NAMALWA (cell line): ENCODE measurements at regions not wholly inside any gene's neighbourhood (a gene's known extent, or its start where the extent isn't known, plus 50 kb on each side); places are given as distances from the start of the nearest gene placed in this dataset.
A peak's percentile ranks its signal among the peaks of the same experiment; 100 is the strongest.
"Not testable (repeated sequence)": the region's sequence is repeated elsewhere in the genome, so short reads cannot be mapped to it uniquely, and the experiment has no call there.

Experiments
- DNase-seq: peaks from one replicate; pipeline ENCODE4 v3.0.0-alpha.2; 2015; ENCODE audit warnings: low spot score

GRCh38 chr19:28596561-28597071, 616.3 kb downstream of the UQCRFS1 start:
- DNase-seq: no peak

GRCh38 chr19:28595722-28596480, 617.0 kb downstream of the UQCRFS1 start:
- no peak for DNase-seq

DNA sequence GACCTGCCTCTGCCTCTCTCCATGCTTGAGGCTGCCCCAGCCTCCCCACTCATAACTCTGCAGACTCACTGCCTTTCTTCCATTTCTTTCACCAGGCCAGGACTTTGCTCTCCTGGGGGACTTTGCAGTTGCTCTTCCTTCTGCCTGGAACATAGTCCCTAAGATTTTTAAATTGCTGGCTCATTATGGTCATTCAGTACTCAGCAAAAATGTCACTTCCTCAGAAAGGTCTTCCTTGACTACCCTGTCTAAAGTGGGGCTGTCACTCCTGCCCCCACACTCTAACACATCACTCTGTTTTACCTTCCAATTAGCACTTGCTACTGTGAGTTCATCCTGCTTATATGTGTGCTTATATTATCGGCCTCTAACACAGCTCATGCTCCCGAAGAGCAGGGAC, 618.2 kb downstream of the UQCRFS1 start:
- no peak for DNase-seq

GRCh38 chr19:28589991-28590411, 623.0 kb downstream of the UQCRFS1 start:
- DNase-seq: peak; percentile 60

- no peak for DNase-seq
Measured at GRCh38 chr19:28586474-28586873, 626.5 kb downstream of the UQCRFS1 start.

- no peak for DNase-seq
Measured at GRCh38 chr19:28585796-28586195, 627.2 kb downstream of the UQCRFS1 start.

GRCh38 chr19:28583713-28584112, 629.2 kb downstream of the UQCRFS1 start:
- DNase-seq: no peak

GRCh38 chr19:28583242-28583641, 629.7 kb downstream of the UQCRFS1 start:
- DNase-seq: no peak

- no peak for DNase-seq
Measured at GRCh38 chr19:28582796-28583195, 630.2 kb downstream of the UQCRFS1 start.

DNA sequence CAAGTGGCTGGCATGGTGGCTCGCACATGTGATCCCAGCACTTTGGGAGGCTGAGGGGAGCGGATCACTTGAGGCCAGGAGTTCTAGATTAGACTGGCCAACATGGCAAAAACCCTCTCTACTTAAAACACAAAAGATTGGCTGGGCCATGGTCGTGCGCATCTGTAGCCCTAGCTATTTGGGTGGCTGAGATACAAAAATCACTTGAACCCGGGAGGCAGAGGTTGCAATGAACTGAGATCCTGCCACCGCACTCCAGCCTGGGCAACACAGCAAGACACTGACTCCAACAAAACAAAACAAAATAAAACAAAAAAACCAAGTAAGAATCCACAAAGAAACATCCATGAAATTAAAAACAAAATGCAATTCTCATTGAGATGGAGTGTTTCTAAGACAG, 630.6 kb downstream of the UQCRFS1 start:
- no peak for DNase-seq

GRCh38 chr19:28581468-28581770, 631.5 kb downstream of the UQCRFS1 start:
- no peak for DNase-seq

GRCh38 chr19:28578786-28579505, 634.0 kb downstream of the UQCRFS1 start:
- DNase-seq: no peak

DNA sequence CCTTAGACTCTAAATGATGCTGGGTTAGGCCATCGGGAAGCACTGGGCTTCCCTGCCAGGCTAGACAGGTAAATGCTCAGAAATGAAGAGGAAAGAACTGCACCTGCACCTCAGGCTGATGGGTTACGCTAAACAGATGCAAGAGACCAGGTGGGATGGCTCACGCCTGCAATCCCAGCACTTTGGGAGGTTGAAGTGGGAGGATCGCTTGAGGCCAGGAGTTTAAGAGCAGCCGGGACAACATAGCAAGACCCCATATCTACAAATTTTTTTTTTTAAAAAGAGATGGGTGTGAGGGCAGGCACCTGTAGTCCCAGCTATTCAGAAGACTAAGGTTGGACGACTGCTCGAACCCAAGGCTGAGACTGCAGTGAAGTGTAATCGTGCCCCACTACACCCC, 634.7 kb downstream of the UQCRFS1 start:
- DNase-seq: no peak

- DNase-seq: no peak
Measured at GRCh38 chr19:28577666-28578065, 635.3 kb downstream of the UQCRFS1 start.

- DNase-seq: peak; percentile 33
Measured at GRCh38 chr19:28577233-28577632, 635.7 kb downstream of the UQCRFS1 start.

DNA sequence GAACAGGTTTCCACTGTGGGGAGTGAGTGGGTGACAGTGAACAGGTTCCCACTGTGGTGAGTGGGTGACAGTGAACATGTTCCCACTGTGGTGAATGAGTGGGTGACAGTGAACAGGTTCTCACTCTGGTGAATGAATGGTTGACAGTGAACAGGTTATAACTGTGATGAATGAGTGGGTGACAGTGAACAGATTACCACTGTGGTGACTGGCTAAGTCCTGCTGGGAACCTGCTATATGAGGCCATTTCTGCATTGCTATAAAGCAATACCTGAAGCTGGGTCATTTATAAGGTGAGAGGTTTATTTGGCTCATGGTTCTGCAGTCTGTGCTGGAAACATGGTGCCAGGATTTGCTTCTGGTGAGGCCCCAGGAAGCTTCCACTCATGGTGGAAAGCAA, 637.1 kb downstream of the UQCRFS1 start:
- no peak for DNase-seq

GRCh38 chr19:28575312-28575711, 637.6 kb downstream of the UQCRFS1 start:
- not testable (repeated sequence) for DNase-seq

- DNase-seq: no peak
Measured at GRCh38 chr19:28574212-28574611, 638.7 kb downstream of the UQCRFS1 start.

- DNase-seq: no peak
Measured at GRCh38 chr19:28569132-28570131, 643.5 kb downstream of the UQCRFS1 start.

DNA sequence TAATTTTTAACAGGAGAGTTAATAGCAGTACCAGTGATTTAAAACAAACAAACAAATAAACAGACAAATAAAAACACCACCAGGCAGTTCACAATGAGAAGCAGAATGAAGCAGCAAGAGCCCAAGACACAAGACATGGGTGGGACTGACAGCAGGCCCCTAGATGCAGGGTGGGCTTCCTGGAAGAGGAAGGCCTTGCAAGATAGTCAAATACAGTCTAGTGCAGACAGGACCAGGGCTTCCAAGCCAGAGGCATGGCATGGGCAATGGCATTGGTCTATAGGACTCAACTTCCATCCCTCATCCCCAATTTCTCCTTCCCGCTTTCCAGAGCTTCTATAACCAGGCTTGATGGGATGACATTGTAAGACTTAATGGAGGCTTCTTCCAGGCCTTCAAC, 645.1 kb downstream of the UQCRFS1 start:
- DNase-seq: no peak

DNA sequence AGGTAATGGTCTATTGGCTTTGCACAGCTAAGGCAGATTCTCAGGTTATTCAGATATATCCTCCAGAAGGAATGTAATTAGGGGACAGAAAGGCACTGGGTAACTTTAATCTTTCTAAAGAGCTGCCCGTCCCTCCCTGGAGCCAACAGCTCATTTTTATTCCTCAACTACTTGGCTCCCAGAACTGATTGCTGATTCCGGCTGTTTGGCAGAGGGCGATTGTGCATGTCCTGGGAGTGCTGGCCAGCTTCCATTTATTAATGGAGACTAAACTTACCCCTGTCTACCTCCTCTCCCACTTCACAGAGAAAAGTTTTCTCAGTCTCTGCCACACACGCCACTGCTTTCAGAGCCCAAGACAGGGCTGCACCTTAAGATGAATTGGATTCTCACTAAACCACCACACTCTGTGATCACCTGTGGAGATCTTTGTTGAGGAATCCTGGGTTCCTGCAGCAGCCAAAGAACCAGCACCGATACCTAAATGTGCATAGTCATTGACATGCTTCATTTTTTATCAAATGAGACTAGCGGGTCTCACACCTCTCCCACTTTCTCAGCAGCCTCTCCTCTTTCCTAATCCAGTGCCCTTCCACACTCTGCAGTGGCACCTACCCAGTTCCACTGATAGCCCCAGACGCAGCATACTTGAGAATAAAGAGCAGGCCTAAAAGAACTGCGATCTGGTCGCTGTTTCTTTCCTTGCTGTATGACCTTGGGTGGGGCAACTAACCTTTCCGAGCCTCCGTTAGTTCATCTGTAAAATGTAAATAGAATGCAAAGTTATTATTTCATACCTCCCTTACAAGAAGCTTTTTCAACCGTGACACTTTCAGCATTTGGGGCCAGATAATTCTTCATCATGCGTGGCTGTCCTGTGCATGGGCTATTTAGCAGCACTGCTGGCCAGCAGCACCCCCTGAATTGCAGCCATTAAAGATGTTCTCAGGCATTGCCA, 648.7 kb downstream of the UQCRFS1 start:
- DNase-seq: no peak
